Right lung (tissue), 2 donors: ENCODE measurements at regions not wholly inside any gene's neighbourhood (a gene's known extent, or its start where the extent isn't known, plus 50 kb on each side); places are given as distances from the start of the nearest gene placed in this dataset.

ENCODE experiments used
- DNase-seq, 2 donors: peaks; one replicate each; pipeline ENCODE4 v3.0.0-alpha.2; 2013

GRCh38 chr4:85393201-85393600 lies 81.7 kb upstream of the ARHGAP24 start:
- no peak for DNase-seq

- DNase-seq: no peak
Observed at GRCh38 chr4:85398276-85398675, 76.7 kb upstream of the ARHGAP24 start.

GRCh38 chr4:85399270-85399669 lies 75.7 kb upstream of the ARHGAP24 start:
- DNase-seq: no peak

GRCh38 chr4:85402371-85402770 lies 72.6 kb upstream of the ARHGAP24 start:
- no peak for DNase-seq

- no peak for DNase-seq
Observed at GRCh38 chr4:85406185-85406584, 68.8 kb upstream of the ARHGAP24 start.

GRCh38 chr4:85407546-85407945 lies 67.4 kb upstream of the ARHGAP24 start:
- DNase-seq: no peak

- no peak for DNase-seq
Observed at GRCh38 chr4:85408301-85408700, 66.6 kb upstream of the ARHGAP24 start.

GRCh38 chr4:85409251-85409650 lies 65.7 kb upstream of the ARHGAP24 start:
- no peak for DNase-seq

- DNase-seq: no peak
Observed at GRCh38 chr4:85411386-85411785, 63.6 kb upstream of the ARHGAP24 start.

GRCh38 chr4:85414972-85415371 lies 60.0 kb upstream of the ARHGAP24 start:
- DNase-seq: no peak

GRCh38 chr4:85416094-85416493 lies 58.9 kb upstream of the ARHGAP24 start:
- DNase-seq: no peak

- DNase-seq: no peak
Observed at GRCh38 chr4:85419103-85419502, 55.8 kb upstream of the ARHGAP24 start.

- no peak for DNase-seq
Observed at GRCh38 chr4:85420831-85421230, 54.1 kb upstream of the ARHGAP24 start.

GRCh38 chr4:85423431-85423830 lies 51.5 kb upstream of the ARHGAP24 start:
- DNase-seq: no peak
